DMS114 treated with DMSO at 0.1 percent for 48 hours (cell line): ENCODE measurements at regions not wholly inside any gene's neighbourhood (a gene's known extent, or its start where the extent isn't known, plus 50 kb on each side); places are given as distances from the start of the nearest gene placed in this dataset.

ENCODE experiments used
- DNase-seq: peaks from one replicate; lab custom pipeline; 2025; ENCODE audit not compliant: unreplicated experiment; lab: John Stamatoyannopoulos, UW

DNA sequence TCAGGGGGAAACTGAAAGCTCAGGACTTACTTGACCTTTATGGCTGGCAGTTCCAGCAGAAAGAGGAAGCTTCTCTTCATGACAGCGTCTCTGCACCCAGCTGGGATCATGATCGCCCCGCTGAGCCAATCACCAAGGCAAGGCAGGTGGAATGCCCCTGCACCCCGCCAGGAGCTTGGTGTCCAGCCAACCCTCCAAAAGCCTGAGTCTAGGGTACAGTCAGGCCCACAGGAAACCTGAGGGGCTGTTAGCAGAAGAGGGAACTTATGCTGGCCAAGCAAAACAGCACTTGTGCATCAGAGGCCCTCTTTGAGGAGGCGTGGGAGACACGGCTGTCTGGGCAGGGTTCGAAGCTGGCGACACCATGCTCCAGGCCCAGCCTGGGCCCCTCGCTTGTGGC lies 188.3 kb upstream of the GMDS start:
- no peak for DNase-seq

DNA sequence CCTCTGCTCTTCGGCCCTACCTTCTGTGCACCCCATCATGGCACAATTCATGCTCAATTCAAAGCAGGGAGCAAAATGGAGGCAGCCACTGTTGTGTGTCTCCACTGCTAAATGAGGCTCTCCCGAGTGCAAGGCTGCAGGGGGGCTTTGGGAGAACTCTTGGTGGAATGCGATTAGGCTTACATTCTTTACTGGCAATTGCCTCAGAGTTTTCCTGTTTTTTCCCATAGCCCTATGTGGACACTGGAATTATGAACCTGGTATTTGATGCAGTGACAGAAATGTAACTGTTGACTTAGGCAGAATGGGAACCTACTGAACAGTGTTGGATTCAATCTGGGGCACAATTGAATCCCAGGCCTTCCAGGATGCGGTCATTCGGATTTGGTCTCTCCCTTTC lies 187.9 kb upstream of the GMDS start:
- no peak for DNase-seq

DNA sequence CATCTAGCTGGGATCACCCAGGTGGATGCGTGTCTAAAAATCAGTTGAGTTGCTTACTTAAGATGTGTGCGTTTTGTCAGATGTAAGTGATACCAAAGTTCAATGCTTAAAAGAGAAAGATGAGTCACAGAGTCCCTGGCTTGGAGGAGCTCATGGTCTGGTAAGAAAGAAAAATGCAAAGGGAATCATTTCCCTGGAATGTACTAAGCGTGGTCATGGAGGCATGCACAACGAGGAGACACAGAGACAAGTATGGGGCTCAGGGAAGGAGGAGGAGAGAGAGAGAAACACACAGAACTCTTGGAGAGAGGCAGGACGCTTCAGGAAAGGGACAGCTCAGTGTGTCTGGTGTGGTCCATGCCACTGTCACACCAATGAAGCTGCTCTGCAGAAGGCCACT lies 186.9 kb upstream of the GMDS start:
- no peak for DNase-seq

DNA sequence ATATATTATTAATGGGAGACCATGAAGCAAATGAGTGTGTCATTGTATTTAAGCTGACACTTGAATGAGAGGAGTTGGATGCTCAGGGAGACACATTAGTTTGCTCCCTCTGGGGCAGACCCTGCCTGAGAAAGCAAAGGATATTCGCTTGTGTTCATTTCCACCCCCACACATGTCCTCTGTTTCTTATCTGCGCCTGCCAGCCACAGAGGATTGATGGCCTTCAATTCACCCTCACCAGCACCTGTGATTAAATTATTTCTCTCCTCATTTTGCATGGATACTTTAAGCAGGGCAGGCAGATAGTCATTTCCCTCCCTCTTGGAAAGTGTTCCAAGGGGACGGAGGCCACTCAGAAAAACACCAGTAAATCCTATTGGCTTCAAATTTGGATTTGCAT lies 185.2 kb upstream of the GMDS start:
- no peak for DNase-seq

DNA sequence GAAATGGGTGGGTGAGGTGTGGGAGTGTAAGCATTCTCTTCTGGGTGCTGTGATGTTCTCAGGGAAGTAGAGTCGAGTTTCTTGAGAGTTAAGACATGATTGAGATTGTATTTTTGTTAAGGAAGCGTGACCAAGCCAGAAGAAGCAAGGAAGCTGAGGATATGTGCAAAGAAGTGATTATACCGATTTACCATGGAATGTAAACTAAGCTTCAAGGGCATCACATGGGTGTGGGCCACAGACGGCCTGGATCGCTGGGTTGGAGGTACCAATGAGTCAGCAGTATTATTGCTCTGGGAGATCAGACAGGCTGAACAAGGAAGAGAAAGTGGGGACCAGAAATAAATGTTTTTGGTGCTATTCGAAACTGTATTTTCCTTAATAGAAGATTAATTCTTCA lies 184.1 kb upstream of the GMDS start:
- no peak for DNase-seq

DNA sequence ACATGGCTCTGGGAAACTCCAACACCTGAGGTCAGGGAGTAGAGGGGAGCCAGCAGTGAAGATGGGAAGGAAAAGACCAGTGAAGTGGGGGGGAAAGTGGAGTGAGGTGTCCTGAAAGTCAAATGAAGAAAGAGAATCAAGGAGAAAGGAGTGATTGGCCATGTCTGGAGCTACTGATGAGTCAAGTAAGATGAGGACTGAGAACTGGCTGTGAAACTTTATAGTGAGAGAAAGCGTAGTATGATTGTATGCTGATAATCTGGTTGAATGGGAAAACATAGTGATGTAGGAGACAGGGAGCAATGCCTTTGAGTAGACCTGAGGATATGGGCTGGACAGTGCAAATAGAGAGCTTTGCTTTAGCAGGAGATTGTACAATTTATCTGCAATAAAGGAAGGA lies 183.6 kb upstream of the GMDS start:
- no peak for DNase-seq

DNA sequence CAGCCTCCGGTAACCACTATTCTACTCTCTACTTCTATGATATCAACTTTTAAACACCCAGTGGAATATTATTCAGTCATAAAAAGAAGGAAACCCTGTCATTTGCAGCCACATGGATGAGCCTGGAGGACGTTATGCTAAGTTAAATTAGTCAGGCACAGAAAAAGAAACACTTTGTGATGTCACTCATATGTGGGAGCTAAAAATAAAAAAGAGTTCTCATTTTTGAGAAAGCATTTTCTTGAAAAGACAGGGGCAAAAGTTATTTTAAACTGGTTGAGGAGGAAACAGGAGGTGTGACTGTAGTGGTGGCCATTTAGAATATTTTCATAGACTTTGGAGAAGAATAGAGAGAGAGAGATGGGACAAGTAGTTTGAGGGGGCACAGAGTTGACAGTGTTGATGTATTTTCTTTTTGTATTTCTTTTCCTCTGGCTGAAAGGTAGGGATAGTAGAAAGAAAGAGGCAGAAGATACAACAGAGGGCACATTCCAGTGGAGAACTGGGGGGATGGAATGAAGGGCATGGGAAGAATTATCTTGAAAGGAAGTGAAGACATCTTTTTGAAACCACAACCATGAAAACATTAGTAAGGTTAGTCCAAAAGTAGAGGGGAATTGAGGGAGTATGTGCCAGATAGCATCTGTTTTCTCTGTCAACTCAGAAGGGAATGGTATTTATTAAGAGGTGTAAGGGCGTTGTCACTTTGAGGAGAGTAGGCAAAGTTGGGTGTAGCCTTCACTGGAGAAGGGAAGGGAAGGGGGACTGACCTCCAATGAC lies 181.3 kb upstream of the GMDS start:
- DNase-seq: no peak

DNA sequence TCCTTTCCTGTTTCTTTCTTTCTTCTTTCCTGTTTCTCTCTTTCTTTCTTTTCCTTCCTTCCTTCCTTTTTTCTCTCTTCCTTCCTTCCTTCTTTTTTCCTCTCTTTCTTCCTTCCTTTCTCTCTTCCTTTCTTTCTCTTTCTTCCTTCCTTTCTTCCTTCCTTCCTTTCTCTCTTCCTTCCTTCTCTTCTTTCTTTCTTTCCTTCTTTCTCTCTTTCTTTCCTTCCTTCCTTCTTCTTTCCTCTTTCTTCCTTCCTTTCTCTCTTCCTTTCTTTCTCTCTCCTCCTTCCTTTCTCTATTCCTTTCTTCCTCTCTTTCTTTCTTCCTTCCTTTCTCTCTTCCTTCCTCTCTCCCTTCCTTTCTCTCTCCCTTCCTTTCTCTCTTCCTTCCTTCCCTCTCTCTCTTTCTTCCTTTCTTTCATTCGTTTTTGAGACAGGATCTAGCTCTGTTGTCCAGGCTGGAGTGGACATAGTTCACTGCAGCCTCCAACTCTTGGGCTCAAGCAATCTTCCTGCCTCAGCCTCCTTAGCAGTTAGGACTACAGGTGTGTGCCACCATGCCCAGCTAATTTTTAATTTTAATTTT lies 170.8 kb upstream of the GMDS start:
- no peak for DNase-seq

DNA sequence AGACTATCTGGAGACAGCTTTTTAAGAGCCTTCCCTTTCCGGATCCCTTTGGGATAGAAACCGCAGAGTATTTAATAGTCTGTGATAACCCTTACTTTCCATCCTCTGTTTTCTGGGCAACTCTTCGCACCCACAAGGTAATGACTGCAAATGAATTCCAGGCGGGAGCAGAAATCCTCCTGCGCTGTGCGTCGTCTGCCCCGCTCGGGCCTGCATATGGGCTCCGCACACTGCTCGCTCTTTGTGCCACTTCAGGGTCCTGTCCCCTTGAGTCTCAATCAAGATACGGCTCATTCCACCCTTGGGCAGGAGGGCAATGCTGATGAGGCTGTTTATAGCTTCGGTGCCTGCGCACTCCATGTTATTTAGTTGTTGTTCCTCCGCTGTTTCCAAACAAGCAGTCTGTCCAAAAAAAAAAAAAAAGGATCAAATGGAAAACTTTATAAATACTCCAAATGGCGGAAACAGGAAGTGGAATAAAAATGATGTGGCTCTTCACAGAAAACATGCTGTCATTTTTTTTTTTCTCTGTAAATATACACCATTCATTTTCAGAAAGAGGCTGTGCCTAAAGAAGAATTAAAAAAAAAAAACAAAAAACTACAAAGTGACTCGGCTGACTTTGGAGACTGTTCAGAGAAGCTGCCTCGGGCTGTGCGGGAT lies 169.6 kb upstream of the GMDS start:
- DNase-seq: no peak

DNA sequence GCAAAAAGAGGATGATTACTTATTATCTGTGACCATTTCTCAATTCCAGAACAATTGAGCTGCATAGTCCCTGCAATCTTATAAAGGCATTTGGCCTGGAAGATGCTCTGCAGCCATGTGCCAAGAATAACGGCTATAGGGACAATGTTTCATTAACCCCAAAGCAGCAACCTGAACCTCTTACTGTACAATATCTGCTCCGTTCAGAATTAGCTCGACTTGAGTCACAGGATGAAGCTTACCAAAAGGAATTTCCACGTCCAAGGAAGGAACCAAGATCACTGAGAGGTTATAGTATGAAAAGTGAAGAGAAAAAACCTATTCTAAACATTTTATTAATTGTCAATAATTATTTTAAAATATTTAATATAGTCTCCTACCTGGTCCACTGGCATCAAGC lies 167.3 kb upstream of the GMDS start:
- DNase-seq: no peak

DNA sequence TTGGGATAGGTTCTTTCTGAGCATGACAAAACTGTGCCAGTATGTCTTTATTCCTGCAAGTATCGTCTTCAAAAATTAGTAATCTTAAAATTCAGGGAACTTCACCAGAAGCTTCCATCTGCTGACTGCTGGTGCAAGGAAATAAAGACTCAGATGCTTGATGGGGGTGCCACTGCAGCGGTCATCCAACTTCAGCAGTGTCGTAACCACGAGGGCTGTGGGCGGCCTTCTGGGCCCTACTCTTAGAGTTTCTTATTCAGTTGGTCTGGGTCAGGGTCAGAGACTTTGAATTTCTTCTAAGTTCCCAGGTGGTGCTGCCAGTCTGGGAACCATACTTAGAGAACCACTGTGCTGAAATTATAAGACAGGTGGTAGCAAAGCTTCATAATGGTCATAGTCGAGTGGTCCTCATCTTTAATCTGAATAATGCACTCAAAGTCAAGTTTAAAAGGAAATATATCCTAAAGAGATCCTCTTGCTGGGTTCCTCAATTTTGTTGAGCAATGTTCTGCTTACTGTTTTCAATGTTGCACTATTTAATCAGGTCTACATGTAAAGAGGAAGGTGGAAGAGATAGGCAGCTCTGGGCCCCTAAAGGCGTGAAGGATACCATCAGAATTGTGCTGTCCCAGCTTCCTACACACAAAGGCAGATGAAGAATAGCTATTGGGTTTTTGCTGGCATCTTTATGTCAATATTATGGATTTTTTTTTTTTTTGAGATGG lies 165.4 kb upstream of the GMDS start:
- DNase-seq: no peak

DNA sequence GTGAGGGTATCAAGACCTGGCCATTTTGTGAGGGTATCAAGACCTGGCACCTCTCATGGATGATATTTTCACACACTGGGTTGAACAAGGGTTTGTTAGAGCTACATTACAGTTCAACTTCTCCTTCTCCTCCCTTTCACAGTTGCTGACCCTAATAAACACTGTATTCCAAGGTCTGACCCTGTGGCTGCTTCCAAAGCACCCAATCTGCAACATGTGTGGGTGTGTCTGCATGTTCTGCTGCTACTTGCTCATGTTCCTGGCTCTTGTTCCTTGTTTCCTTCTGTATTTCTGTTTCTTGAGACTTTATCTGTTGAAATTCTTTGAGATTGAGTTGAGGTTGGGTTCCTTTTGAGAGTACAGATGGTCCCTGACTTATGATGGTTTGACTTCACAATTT lies 162.1 kb upstream of the GMDS start:
- no peak for DNase-seq

DNA sequence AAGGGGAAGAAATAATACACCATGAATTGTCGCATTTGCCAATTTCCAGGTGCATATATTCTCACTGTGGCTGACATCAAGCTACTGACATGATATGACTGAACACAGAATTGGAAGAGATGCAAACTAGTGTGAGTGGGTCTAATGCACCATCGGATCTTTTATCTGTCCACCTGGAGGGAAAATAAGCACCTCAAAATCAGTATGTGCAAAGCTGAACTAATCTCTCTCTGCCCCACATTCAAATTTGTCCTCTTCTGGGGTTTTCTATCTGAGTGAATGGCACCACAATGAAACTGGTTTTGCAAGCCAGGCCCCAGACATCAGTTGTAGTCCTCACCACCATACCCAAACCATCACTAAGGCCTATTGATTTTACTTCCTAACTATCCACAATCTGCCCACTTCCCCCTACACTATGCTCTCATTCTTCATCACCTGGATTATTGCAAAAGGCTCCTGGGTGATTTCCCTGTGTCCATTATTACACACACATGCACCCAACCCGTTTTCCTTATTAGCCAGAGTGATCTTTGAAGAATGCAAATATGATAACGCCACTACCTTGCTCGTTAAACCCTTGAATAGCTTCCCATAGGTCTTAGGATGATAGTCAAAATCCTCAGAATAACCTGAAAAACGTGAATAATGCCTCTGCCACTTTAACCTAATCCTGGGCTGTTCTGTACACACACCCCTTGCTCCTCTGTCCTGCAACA lies 159.0 kb upstream of the GMDS start:
- DNase-seq: no peak

DNA sequence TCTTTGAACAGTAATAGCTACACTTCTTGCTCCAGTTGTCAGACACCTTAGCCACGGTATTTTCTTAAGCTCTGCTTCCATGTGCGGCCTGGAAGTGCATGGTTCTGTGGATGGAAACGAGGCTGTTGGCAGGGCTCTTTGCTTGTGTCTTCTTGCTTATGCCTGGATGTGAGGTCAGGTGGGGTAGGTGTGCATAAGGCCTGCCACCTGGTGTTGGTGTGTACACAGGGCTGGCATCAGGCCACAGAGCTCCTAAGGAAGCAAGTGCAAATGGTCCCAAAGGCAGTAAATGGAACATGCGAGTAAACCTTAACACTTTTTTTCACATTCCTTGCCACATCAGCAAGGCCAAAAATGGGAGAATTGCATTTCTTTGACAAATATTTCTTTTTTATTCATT lies 158.1 kb upstream of the GMDS start:
- no peak for DNase-seq

DNA sequence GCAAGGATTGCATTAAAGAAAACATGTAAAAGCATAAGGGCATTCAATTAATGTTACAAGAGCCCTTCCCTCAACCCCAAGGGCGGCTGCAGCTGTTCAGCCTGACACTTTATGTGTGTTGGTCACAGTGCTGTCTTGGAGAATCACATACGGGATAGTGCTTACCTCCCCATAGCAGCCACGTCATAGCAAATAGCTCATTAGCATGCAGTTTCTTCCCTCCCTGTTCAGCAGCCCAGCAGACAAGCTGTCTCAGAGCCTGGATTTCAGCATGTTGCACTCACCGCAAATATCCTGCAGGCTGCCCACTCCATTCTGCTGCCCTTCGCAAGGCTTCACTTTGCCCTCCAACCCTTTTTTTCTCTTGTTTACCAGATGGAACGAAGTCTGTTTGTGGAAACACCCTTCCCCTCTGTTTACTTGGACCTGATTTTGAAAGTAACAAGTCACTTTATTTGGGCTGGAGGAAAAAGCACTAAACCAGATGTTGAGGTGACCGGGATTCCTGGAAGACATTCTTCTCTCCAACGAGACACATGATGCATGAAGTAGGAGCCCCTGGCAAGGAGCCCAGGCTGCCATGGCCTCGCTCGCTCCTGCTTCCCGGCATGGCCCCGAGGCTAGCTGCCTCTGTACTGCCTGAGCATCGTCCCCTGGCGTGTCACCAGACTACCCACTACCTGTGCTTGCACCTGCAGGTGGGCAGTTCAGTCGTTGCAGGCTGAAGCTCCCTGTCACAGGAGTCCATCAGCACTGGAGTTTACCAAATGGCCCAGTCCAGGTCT lies 151.6 kb upstream of the GMDS start:
- no peak for DNase-seq

DNA sequence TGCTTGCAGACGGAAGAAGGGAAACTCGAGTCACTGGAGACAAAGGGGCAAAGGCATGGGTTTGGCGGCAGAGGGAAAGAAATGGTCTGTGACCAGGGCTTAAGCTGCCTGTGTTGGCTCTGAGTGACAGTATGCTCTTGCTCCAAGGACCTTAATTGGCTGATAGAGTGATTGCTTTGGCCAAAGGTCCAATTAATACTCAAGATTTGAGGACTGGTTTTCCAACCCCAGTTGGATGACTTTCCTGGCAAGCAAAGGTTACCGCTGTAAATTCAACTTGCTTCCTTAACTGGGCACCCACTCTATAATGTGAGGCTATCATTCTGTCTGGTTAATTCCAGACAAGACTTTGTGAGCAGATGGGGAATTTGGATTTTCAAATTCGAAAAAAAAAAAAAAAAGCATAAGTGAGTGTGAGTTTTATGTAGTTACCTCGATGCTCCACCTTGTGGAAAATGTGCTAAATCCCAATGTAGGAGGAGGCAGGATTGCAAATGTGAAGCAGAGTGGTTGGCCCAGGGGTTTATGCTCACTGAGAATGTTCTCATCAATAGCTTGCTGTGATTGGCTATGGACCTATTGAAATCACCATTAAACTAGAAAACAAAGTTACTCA lies 150.7 kb upstream of the GMDS start:
- no peak for DNase-seq

DNA sequence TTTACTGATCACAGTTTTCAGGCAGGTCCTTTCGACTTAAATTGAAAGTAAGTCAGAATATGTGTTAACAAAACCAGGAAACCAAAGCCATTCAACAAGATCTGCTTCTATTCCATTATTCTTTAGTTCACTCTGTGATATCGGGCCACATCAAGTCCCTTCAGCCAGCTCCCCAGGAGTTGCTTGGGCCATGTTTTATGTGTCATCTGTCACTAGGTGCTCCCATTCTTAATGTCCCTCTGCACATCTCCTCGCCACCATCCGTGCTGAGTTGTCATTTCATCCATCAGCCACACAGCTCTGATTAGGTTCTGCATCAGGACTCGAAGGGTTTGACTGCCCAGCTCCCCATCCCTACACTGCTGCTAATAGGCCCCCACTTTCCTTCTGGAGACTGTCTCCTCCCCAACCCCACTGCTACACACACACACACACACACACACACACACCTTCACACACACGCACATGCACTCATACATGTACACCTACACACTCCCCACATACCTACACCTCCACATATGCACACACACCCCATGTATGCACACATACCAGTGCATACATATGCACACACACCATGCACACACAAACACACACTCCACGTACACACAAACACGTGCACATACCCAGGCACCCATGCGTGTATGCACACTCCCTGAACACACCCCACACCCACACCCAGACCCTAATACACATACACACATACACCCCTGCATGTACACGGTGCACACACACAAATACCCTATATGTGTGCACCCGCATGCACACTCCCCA lies 143.3 kb upstream of the GMDS start:
- no peak for DNase-seq

DNA sequence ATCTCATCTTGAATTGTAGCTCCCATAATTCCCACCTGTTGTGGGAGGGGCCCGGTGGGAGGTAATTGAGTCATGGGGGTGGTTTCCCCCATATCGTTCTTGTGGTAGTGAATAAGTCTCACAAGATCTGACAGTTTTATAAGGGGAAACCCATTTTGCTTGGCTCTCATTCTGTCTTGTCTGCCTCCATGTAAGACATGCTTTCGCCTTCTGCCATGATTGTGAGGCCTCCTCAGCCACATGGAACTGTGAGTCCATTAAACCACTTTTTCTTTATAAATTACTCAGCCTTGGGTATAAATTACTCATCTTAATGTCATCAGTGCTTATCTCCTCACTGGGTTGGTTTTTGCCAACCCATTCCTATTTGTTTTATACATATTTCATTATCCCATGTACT lies 142.0 kb upstream of the GMDS start:
- no peak for DNase-seq

DNA sequence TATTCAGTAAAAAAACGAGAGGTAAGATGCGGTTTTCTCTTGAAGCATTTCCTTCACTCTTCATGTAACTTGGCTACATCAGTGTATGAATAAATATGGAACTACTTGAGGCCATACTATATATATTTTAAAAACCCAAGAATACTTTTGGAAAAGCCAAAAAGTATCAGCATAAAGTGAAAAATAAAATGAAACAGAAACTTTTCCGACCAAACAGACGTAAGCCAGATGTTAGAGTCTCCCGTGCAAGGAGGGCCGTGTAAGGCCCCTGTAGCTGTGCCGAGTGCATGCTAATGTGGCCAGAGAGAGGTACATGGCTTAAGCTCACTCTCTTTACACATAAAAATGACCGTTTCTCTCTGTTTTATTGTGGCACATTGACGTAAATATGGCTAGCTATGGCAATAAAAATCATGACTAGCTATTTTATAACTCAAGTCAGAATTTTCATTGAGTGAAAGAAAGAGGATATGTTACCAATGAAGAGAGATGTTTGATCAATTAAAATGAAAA lies 140.1 kb upstream of the GMDS start:
- DNase-seq: no peak
